GM21717 (cell line): ENCODE measurements at regions not wholly inside any gene's neighbourhood (a gene's known extent, or its start where the extent isn't known, plus 50 kb on each side); places are given as distances from the start of the nearest gene placed in this dataset.

ENCODE experiments used
- ATAC-seq: cut with Tn5 transposase; IDR thresholded peaks from one replicate; pipeline ENCODE4 v1.9.1; 2021; ENCODE audit warnings: mild to moderate bottlenecking, moderate library complexity; ENCODE audit not compliant: unreplicated experiment

GRCh38 chr1:219774386-219774785 lies 154.0 kb downstream of the SLC30A10 start:
- ATAC-seq, result no peak

DNA sequence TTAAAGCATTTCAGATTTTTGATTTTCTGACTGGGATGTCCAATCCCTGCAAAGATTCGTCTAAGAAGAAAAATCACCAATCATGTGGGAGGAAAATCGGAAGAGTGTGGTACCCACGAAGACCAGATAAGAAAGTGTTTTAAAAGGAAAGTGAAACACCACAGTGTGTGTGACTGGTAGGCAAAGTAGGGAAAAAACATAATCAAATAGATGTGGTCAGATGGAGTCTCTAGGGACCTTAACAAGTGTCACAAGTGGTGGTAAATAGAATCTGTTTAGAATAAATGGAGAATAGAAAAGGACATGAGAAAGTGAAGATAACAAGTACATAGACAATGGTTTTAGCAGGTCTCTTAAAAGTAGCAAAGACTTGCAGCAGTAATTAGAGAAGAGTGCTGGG lies 154.6 kb downstream of the SLC30A10 start:
- ATAC-seq, result peak; percentile 98

DNA sequence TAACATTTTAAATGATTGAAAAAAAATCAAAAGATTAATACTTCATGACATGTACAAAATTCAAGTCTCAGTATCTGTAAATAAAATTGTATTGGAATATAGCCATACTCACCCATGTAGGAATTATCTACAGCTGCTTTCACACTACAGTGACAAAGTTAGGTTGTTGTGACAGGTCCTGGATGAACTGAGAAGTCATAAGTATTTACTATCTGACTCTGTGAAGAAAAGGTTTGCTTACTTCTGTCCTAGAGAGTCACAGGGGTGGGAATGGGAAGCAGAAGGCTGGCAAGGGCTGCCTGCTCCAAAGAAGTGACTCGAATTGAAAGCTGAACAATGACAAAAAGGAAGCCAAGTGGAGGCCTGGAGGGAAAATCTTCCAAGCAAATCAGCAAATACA lies 155.2 kb downstream of the SLC30A10 start:
- no peak for ATAC-seq

GRCh38 chr1:219772265-219773036 lies 155.9 kb downstream of the SLC30A10 start:
- no peak for ATAC-seq

DNA sequence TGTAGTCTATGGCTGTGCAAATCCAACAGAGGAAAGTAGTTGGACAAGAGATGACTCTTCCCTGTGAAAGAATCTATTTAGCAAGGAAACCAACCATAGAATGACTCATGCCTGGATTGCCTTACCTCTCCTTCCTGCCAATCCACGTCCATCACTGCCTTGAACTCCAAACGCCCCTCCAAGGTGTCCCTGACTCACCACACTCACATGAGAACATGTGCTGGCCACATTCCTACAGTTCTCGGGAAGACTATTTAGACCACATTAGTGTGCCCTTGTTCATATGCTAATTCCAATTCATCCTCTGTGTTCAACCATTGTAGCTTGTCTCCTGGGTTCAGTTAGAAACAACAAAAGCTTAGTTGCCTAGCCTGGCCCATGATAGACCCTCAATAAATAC lies 157.3 kb downstream of the SLC30A10 start:
- ATAC-seq, result no peak

GRCh38 chr1:219763321-219763720 lies 150.4 kb upstream of the ZC3H11B start:
- no peak for ATAC-seq

DNA sequence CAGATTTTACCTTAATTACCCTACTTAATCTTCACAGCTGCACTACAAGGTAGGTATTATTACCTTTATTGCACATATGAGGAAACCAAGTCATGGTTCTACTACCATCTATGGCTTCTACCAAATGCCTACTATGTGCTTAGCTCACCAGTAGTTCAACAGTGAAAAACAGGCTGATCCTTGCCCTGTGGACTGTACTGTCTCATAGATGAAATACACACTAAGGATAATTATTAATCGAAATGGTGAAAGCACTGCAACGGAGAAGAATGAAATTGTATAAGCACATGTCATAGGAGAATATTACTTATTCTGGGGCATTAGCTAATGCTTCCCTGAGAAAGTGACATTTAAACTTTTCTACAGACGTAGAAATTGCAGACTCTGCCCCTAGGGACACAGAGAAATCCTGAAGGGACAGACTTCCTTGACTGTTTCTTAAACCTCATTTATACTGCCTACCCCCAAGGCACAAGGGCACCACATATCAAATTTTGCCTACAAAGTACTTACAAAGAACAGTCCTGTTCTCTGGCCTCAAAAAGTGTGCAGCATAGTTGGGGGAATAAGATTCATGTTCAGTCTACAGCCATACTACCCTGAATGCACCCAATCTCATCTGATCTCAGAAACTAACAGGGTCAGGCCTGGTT lies 148.4 kb upstream of the ZC3H11B start:
- no peak for ATAC-seq

- no peak for ATAC-seq
These were observed 146.2 kb upstream of the ZC3H11B start for GRCh38 chr1:219759095-219759494.

GRCh38 chr1:219757890-219758289 lies 145.0 kb upstream of the ZC3H11B start:
- no peak for ATAC-seq

- no peak for ATAC-seq
These were observed 142.3 kb upstream of the ZC3H11B start for GRCh38 chr1:219755234-219755633.

DNA sequence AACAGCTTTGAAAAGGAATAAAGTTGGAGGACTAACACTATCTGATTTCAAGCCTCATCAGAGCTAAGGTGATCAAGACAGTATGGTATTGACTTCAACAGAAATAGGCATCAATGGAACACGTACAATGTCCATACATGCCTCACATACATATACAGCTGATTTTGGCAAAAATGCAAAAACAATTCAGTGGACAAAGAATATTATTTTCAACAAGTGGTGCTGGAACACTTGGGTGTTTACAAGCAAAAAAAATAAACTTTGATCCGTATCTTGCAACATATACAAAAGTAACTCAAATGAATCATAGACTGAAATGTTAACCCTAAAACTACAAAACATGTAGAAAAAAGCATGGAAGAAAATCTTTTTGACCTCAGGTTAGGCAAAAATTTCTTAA lies 141.9 kb upstream of the ZC3H11B start:
- no peak for ATAC-seq

- ATAC-seq, result no peak
These were observed 141.0 kb upstream of the ZC3H11B start for GRCh38 chr1:219753914-219754313.

- no peak for ATAC-seq
These were observed 139.7 kb upstream of the ZC3H11B start for GRCh38 chr1:219752645-219753044.

DNA sequence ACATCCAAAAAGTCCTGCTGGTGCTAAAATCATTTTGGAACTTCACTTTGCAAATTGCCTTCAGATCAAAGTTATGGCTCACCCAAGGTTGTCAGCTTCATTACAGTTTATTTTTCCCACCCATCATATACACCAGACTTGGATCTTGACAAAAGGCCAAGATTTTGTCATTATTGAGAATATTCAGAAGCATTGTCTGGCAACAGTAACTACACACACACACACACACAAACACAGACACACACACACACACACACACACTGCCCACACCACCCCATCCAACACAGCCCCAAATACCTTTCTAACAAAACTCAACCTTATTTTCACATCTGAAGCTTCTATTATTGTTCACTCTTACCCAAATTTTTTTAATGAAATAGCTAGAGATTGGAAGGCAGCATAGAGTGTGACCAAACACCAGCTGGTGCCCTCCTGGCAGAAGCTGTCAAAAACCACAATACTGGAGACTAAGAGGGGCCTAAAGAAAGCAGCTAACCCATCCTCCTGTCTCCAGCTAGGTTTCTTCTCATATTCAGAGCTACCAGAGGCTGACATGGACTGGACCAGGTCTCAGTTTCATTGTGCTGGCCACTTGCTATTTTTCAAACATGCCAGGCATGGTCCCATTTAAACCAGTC lies 139.1 kb upstream of the ZC3H11B start:
- no peak for ATAC-seq

DNA sequence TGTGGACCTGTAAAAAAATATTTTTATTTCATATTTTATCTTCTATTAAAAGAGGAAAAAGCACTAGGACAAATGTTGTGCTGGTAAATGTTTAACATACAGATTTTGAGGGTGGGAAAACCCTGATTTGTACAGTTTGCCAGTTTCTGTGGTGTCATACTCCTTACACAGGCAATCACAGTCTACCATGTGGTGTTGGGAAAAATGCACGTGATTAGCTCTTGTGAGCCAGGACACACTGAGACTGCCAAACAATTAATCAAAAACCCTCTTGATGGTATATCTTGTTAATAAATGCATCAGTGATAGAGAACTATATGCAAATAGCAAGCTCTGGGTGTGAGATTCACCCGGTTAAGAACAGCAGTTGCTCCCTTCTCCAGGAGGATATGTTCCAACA lies 136.5 kb upstream of the ZC3H11B start:
- ATAC-seq, result no peak

DNA sequence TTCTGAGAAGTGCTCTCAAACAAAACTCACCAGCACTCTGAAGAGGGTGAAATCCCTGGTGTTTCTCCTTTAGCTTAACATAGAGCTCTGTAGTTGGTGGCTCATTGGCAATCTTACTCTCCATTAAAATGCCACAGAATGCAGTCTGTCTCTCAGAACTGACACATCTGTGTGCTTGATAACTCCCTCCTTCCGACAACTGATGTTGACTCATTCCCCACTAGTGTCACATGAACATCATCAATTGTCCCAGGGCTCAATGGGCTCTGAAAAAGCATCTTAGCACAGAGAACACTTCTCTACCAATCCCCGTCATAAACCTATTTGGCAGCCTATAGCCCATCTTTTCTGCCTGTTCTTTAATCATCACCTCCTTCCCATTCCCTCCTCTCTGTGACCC lies 133.2 kb upstream of the ZC3H11B start:
- no peak for ATAC-seq

DNA sequence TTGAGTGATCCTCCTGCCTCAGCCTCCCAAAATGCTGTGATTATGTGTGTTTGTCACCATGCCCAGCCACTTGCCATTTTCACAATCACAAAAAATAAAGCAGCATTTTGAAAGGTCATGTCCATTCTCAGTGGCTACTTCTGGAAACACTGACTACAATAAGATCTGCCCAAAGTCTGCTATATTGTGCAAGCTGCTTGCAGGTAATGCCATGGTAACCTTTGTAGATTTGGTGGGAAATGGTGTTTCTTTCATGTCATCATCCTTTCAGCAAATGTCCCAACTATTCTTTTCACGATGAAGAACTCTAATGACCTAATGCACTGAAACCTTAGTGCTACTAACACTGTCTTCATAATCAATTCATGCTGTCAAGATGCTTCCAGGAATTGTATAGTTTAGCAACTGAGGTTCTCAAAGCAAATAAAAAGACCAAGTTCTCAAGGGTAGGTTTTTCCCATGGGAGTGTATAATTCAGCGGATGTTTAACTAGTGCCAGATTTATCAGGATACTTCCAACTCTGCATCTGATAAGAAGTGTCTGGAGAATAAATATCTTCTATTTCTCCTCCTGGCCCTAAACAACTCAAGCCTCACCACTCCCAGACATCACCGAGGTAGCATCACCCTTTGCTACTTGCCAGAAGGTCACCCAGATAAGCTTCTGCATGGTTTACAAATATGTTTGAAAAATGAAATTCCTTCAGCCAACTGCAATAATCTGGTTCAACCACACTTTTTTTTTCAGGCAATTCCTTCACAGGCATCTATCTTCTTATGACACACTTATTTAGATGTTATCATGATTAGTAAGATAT lies 132.0 kb upstream of the ZC3H11B start:
- no peak for ATAC-seq

DNA sequence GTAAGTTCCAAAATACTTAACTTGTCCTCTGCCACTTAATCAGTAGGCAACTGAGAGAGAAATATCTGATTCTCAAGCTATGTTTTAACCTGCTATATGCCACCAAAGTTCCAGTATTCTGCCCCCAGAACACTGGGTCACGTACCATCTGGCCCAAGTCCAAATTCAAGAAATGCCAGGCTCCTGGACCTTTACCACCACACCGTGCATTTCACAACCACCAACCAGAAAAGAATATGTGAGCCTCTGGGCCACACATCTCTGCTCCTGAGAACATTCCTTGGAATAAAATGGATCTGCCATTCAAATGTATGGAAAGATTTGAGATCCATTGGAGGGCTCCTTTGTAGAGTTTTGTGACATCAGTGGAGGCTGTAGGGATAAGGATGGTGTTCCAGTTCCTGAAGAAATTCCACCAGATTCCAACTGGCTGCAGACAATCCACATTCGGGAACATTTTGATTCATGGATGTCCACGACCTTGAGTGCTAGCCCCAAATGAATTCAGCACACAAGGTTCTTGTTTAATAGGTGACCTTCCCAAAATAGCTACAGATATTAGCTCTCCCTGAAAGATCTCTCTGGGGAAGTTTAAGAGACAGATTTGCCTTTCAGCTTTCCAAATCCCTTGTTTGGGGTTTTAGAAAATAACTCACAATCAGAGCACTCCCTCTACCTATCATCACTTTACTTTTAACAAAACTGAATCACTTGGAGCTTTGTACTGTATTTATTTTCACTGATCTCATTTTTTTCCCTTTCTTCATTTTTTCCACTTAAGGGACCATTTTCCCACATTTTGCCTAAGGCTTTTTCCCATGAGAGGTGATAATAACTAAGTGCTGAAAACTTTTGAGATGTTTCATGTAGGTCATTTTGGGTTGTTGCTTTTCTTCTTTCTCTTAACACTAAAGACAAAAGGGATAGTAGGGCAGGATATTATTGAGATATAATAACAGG lies 128.4 kb upstream of the ZC3H11B start:
- ATAC-seq, result no peak

- no peak for ATAC-seq
These were observed 120.7 kb upstream of the ZC3H11B start for GRCh38 chr1:219733511-219734174.
